DND-41 (cell line): ENCODE measurements at regions not wholly inside any gene's neighbourhood (a gene's known extent, or its start where the extent isn't known, plus 50 kb on each side); places are given as distances from the start of the nearest gene placed in this dataset.

ENCODE experiments used
- ATAC-seq: fragments of 200-7000 bp; cut with Tn5 transposase; 3 replicates; pipeline ENCODE4 v1.9.1; 2021; ENCODE audit warnings: low read depth; ENCODE audit not compliant: insufficient read depth
- DNase-seq: peaks from one replicate; pipeline ENCODE4 v3.0.0-alpha.2; 2020
- H2AFZ ChIP-seq: 2 replicates; pipeline ENCODE4 v1.6.0; 2012; ENCODE audit warnings: low read depth, low read length
- H3K27ac ChIP-seq: 2 replicates; pipeline ENCODE4 v1.5.1; 2012; ENCODE audit warnings: low read length, inconsistent platforms
- H3K27me3 ChIP-seq: fragments of 200-600 bp; sonication (generic); 2 replicates; pipeline ENCODE4 v1.6.0; 2012; ENCODE audit warnings: low read length, mild to moderate bottlenecking, inconsistent platforms; ENCODE audit not compliant: insufficient read depth, poor library complexity
- H3K36me3 ChIP-seq: 2 replicates; pipeline ENCODE4 v1.5.1; 2012; ENCODE audit warnings: low read length, inconsistent platforms; ENCODE audit not compliant: insufficient read depth
- H3K4me1 ChIP-seq: 2 replicates; pipeline ENCODE4 v1.5.1; 2012; ENCODE audit warnings: mild to moderate bottlenecking, low read length; ENCODE audit not compliant: insufficient read depth
- H3K4me2 ChIP-seq: 2 replicates; pipeline ENCODE4 v1.6.0; 2012; ENCODE audit warnings: mild to moderate bottlenecking, moderate library complexity, low read length, inconsistent platforms; ENCODE audit not compliant: insufficient read depth
- H3K4me3 ChIP-seq, 2 experiments: fragments of 200-600 bp in 1 of 2; shearing (Covaris generic) in 1 of 2; 2 replicates each; pipeline ENCODE4 v1.5.1; 2012 to 2016; ENCODE audit warnings: inconsistent platforms in 2 of 2, low read length in 2 of 2, mild to moderate bottlenecking in 2 of 2, low read depth in 1 of 2, moderate library complexity in 1 of 2
- H3K79me2 ChIP-seq: 2 replicates; pipeline ENCODE4 v1.6.0; 2012; ENCODE audit warnings: low read length, inconsistent platforms; ENCODE audit not compliant: insufficient read depth
- H3K9ac ChIP-seq: 2 replicates; pipeline ENCODE4 v1.6.0; 2012; ENCODE audit warnings: low read depth, mild to moderate bottlenecking, inconsistent platforms, low read length, moderate library complexity
- H3K9me3 ChIP-seq: 2 replicates; pipeline ENCODE4 v1.5.1; 2012; ENCODE audit warnings: low read length, moderate library complexity, mild to moderate bottlenecking, inconsistent platforms; ENCODE audit not compliant: insufficient read depth, severe bottlenecking
- H4K20me1 ChIP-seq: 2 replicates; pipeline ENCODE4 v1.6.0; 2012; ENCODE audit warnings: low read length; ENCODE audit not compliant: insufficient read depth
- CTCF ChIP-seq: IDR thresholded peaks from 2 replicates; pipeline ENCODE4 v1.5.1; 2012; ENCODE audit warnings: borderline replicate concordance, low read length, moderate library complexity, mild to moderate bottlenecking; ENCODE audit not compliant: poor library complexity, severe bottlenecking; ENCODE audit errors: extremely low read depth
- EZH2 ChIP-seq: IDR thresholded peaks from 3 replicates; pipeline ENCODE4 v1.6.1; 2012; ENCODE audit warnings: borderline replicate concordance, low read depth, mild to moderate bottlenecking, moderate library complexity, low read length, inconsistent platforms; ENCODE audit not compliant: severe bottlenecking

DNA sequence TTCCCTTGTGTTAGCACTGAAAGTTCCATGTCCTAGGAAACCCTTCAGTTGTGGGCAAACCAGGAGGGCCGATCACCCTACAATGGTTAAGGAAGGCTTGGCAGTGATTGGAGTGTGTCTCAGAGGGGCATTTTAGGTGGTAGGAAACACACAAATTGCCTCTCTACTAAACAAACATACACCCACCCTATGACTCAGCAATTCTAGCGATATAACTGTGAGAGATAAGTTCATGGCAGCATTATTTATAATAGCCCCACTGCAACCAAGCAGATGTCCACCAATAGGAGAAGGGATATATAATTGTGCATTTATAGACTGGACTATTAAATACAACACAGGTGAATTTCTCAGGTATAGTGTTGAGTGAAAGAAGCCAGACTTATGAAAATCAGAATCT lies 543.1 kb downstream of the UQCRFS1 start:
- no peaks in the 10 kb centered on the region for H3K4me1 ChIP-seq
- H3K4me2 ChIP-seq: no peak overlapping the region
- no peak overlapping the region for H3K4me3 ChIP-seq
- H3K9ac ChIP-seq: no peak overlapping the region
- H3K9me3 ChIP-seq: peaks cover 31% of the 10 kb centered on the region
- H2AFZ ChIP-seq: no peak overlapping the region
- no peak for TF ChIP-seq EZH2
- ATAC-seq: no peak
- no peak overlapping the region for H3K27ac ChIP-seq
- H4K20me1 ChIP-seq: no peaks in the 10 kb centered on the region
- no peaks in the 10 kb centered on the region for H3K27me3 ChIP-seq
- no peak for DNase-seq
- no peaks in the 10 kb centered on the region for H3K36me3 ChIP-seq
- H3K79me2 ChIP-seq: no peaks in the 10 kb centered on the region

GRCh38 chr19:28667348-28667977 lies 545.5 kb downstream of the UQCRFS1 start:
- no peaks in the 10 kb centered on the region for H3K4me1 ChIP-seq
- H3K9ac ChIP-seq: no peak overlapping the region
- no peaks in the 10 kb centered on the region for H4K20me1 ChIP-seq
- no peaks in the 10 kb centered on the region for H3K79me2 ChIP-seq
- no peak for TF ChIP-seq CTCF
- no peak for TF ChIP-seq EZH2
- H3K27me3 ChIP-seq: no peaks in the 10 kb centered on the region
- peaks cover 27% of the 10 kb centered on the region for H3K9me3 ChIP-seq
- no peak for ATAC-seq
- DNase-seq: no peak
- no peak overlapping the region for H3K27ac ChIP-seq
- H3K4me3 ChIP-seq: no peak overlapping the region
- no peak overlapping the region for H2AFZ ChIP-seq
- H3K4me2 ChIP-seq: no peak overlapping the region
- no peaks in the 10 kb centered on the region for H3K36me3 ChIP-seq

GRCh38 chr19:28665748-28666147 lies 547.2 kb downstream of the UQCRFS1 start:
- H2AFZ ChIP-seq: no peak overlapping the region
- no peak for DNase-seq
- H3K79me2 ChIP-seq: no peaks in the 10 kb centered on the region
- no peaks in the 10 kb centered on the region for H3K27me3 ChIP-seq
- no peak overlapping the region for H3K9ac ChIP-seq
- no peak for ATAC-seq
- no peaks in the 10 kb centered on the region for H3K4me1 ChIP-seq
- no peaks in the 10 kb centered on the region for H4K20me1 ChIP-seq
- no peak for TF ChIP-seq CTCF
- TF ChIP-seq EZH2: no peak
- H3K9me3 ChIP-seq: peaks cover 27% of the 10 kb centered on the region
- H3K4me2 ChIP-seq: no peak overlapping the region
- no peaks in the 10 kb centered on the region for H3K36me3 ChIP-seq
- H3K27ac ChIP-seq: no peak overlapping the region
- no peak overlapping the region for H3K4me3 ChIP-seq

DNA sequence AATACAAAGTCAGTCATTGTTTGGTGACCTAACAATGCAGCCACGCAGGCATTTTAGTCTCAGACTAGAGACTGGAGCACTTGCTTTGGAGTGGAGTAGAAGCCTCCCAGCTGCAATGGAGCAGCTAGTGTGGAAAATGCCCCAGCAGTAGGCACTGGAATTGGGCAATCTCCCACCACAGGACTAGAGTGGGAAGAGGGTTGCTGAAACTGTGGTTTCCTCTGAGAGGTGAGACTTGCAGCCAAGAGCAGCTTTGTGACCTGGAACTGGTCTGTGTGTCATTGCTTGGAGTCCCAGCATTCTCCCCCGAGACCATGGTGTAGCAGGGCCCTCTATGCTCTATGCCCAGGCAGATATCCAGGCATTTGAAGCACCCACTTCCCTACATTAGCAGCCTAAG lies 556.3 kb downstream of the UQCRFS1 start:
- H3K4me1 ChIP-seq: peaks cover 34% of the 10 kb centered on the region
- no peak for DNase-seq
- H3K4me2 ChIP-seq: no peak overlapping the region
- H4K20me1 ChIP-seq: no peaks in the 10 kb centered on the region
- no peak overlapping the region for H3K27ac ChIP-seq
- H3K9ac ChIP-seq: no peak overlapping the region
- no peaks in the 10 kb centered on the region for H3K79me2 ChIP-seq
- H3K9me3 ChIP-seq: peaks cover 18% of the 10 kb centered on the region
- ATAC-seq: no peak
- no peaks in the 10 kb centered on the region for H3K27me3 ChIP-seq
- no peak overlapping the region for H3K4me3 ChIP-seq
- no peak for TF ChIP-seq CTCF
- no peak for TF ChIP-seq EZH2
- no peaks in the 10 kb centered on the region for H3K36me3 ChIP-seq
- no peak overlapping the region for H2AFZ ChIP-seq
